T follicular helper cell (primary cell): ENCODE measurements at regions not wholly inside any gene's neighbourhood (a gene's known extent, or its start where the extent isn't known, plus 50 kb on each side); places are given as distances from the start of the nearest gene placed in this dataset.
"Not testable (repeated sequence)": the region's sequence is repeated elsewhere in the genome, so short reads cannot be mapped to it uniquely, and the experiment has no call there.

Experiments
- DNase-seq: peaks from one replicate; pipeline ENCODE4 v3.0.0-alpha.2; 2020; ENCODE audit warnings: low read depth

DNA sequence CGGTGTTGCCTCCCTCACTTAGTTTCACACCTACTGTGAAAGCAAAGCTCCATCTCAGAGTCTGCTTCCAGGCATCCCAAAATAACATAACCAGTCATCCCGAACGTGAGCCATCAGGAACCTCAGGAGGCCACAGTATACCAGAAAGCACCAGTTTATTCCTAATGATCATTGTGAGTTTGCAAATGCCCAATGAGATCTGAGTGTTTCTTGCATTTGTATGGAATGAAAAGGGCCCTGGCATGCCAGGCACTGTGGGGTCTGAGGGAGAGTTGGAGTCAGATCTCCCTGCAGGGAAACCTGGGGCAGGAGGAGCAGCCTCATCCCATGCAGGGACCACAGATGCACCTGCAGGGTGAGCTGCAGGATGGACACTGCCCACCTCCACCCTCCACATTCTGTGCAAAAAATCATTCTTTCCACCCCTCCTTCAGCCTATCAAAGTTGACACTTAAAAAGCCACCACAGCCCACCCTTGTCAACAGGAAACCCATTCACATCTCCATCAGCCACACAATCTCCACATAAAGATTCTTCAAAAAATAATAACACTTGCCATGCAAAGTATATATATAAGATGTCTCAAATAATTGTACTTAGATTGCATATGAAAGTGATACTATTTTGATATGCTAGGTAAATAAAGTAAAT is 112.3 kb downstream of the GGTLC2 start:
- not testable (repeated sequence) for DNase-seq

GRCh38 chr22:22758101-22758807 is 113.8 kb downstream of the GGTLC2 start:
- DNase-seq, result not testable (repeated sequence)

DNA sequence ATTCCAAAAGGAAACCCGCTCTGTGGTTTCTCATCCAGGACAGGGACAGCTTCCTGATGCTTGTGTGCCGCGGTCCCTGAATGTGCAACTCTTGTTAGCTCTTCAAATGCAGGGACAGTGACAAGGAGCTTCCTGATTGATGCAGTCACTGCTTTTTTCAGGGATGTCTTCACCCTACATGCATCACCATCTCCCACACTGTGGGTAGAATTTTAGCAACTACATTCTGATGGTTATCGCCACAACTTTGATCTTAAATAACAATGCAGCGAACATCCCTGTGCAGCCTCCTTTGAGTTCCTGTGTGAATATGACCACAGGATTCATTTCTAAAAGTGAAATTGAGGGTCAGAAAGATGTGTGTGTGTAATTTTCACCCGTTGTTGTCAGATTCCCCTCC is 115.0 kb downstream of the GGTLC2 start:
- DNase-seq, result no peak

- no peak for DNase-seq
Measured at GRCh38 chr22:22759889-22760546, 115.6 kb downstream of the GGTLC2 start.

- no peak for DNase-seq
Measured at GRCh38 chr22:22761606-22761962, 117.2 kb downstream of the GGTLC2 start.

DNA sequence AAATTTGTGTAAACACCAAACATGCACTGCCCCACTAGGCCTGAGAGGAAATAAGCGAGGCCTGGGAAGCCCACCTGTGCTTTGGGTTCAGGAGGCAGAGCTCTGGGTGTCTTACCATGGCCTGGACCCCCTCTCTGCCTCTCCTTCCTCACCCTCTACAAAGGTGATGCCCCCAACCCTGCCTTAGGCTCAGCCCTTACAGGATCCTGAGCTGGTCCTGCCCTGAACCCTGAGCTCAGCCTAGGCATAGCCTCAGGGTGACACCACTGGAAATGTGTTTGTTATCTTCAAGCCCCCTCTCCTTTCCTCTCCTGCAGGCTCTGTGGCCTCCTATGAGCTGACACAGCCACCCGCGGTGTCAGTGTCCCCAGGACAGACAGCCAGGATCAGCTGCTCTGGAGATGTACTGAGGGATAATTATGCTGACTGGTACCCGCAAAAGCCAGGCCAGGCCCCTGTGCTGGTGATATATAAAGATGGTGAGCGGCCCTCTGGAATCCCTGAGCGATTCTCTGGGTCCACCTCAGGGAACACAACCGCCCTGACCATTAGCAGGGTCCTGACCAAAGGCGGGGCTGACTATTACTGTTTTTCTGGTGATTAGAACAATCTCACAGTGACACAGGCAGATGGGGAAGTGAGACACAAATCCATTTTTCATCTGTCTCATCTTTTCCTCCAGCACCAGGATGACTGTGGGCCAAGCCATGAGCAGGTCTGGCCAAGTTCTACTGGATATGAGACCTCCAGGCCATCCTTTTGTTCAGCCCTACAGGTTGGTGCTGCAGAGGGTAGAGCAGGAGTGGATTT is 117.8 kb downstream of the GGTLC2 start:
- DNase-seq, result no peak

- no peak for DNase-seq
Measured at GRCh38 chr22:22763512-22763911, 119.1 kb downstream of the GGTLC2 start.

DNA sequence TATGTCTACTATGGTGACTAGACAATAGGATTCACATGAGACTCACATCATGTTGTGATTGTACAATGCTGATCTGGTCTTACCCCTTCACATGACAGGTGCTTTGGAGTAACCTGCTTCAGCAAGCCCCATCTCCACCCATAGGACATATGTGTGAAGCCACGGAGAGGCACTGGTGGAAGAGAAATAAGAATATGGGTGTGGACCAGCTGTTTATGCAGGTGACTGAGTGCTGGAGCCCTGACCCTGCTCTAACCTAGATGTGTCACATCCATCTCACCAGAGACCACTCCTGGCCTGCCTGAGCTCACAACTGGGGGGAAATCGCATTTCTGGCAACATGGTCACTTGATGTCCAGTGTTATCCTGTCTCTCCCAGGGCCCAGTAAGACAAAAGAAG is 119.7 kb downstream of the GGTLC2 start:
- DNase-seq, result no peak

DNA sequence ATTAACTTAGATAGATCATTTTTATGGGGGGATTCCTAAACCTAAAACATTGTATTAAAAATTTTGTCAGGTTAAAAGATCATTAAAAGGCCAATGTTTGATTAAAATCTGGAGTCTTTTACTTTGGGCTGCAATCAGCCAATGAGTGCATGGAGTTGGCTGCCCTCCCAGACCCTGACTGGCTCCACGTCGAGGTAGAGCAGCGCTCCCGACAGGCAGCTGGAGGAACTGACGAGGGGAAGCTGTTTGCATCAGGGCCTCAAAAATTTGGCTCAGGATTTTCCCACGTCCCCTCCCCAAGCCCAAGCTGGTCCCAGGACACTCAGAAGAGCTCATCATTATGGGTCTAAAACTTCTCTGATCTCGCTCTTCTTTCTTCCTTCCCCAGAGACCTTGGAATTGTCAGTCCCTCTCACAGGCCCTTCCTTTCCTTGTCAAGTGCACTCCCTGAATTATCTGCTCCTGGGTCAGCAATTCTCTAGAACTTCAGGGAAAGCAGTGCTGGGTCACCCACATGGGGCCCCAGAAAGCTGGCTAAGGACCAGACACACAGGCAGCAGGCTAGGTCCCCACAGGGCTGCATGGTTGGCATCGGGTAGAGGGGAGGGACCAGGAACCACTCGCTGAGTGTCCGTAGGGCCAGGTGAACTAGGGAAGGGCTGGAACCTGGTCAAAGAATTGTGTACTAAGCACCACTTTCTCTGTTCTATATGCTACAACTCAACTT is 119.6 kb upstream of the IGLL5 start:
- no peak for DNase-seq

DNA sequence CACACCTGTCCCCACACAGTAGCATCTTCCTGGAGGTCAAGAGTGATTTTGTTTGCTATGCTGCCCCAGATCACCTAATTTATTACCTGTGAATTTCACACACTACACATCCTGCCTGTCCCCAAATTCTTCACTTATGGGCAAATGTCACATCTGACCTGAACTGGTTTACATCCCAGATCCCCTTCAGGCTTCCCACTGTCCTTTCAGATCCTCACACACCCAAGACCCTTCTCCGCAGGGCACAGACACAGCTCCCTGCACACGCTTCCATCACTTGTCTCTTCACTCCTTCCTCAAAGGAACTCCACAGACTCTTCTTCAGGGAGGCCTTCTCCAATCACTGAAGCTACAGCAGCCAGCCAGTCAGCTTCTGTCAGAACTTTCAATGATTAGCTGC is 118.7 kb upstream of the IGLL5 start:
- DNase-seq, result no peak

- DNase-seq, result no peak
Measured at GRCh38 chr22:22769434-22770279, 118.0 kb upstream of the IGLL5 start.

- DNase-seq, result peak; percentile 15
Measured at GRCh38 chr22:22770280-22770871, 117.2 kb upstream of the IGLL5 start.

DNA sequence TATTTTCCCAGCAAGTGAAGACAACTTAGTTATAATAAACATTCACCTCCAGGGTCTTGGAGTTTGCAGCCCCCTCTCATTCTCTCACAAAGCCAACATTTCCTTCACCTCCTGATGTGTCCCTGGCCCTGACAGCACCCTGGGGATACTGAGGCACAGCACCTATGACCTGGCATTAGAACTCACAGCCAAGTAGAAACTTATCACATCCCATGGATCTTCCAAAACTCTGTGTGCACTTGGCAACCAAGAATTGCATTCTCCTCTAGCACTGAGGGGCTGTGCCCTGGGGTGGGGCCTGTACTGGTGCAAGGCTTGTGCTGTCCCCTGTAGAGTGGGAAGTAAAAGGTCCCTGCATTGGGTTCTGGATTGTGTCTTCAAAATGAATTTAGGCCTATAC is 116.7 kb upstream of the IGLL5 start:
- no peak for DNase-seq

DNA sequence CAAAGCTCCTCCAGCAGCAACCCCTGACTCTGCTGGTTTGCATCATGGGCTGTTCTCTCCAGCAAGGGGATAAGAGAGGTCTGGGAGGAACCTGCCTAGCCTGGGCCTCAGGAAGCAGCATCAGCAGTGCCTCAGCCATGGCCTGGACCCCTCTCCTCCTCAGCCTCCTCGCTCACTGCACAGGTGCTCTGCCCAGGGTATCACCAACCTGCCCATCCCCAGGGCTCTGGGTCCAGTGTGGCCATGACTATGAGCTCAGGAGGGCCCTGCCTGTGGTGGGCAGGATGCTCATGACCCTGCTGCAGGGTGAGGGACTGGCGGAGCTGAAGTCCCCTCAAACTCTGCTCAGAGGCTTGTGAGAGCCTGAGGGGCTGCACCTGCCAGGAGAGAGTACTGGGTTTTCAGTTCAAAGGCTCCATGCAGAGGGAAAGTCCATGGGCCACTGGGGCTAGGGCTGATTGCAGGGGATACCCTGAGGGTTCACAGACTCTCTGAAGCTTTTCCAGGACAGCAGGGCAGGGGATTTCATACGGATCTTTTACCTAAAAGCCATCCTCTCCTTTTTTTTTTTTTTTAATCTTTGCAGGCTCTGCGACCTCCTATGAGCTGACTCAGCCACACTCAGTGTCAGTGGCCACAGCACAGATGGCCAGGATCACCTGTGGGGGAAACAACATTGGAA is 115.8 kb upstream of the IGLL5 start:
- no peak for DNase-seq

DNA sequence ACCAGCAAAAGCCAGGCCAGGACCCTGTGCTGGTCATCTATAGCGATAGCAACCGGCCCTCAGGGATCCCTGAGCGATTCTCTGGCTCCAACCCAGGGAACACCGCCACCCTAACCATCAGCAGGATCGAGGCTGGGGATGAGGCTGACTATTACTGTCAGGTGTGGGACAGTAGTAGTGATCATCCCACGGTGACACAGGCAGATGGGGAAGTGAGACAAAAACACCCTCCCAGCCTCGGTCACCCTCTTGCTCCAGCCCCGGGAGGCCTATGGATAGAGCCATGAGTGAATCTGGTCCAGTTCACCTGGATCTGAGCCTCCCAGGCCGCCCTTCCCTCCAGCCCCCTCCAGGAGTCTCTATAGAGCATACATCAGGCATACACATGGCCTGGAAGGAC is 115.2 kb upstream of the IGLL5 start:
- no peak for DNase-seq

GRCh38 chr22:22772883-22773282 is 114.7 kb upstream of the IGLL5 start:
- DNase-seq, result no peak

DNA sequence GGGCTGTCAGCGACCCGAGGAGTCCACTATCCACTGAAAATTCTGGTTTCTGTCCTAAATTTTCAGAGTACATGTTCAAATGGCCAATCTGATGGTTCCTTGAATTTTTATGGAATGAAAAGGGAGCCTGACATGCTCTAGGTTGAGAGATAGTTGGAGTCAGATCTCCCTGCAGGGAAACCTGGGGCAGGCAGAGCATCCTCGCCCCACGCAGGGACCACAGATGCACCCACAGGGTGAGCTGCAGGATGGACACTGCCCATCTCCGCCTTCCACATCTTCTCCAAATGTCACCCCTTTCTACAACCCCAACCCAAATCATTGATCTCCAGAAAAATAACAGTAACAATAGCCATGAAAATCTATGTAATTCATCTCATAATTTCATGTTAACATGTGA is 114.2 kb upstream of the IGLL5 start:
- no peak for DNase-seq

- DNase-seq, result no peak
Measured at GRCh38 chr22:22773979-22774604, 113.5 kb upstream of the IGLL5 start.

- not testable (repeated sequence) for DNase-seq
Measured at GRCh38 chr22:22774762-22775161, 112.9 kb upstream of the IGLL5 start.
